ENCODE measurements at regions not wholly inside any gene's neighbourhood (a gene's known extent, or its start where the extent isn't known, plus 50 kb on each side); places are given as distances from the start of the nearest gene placed in this dataset.

GRCh38 chr6:150456466-150456865, 87.7 kb downstream of the IYD start:
- intact Hi-C loops (cut with micrococcal nuclease): no loop called here

- intact Hi-C loops (cut with micrococcal nuclease): no loop called here
These were observed 88.3 kb downstream of the IYD start for GRCh38 chr6:150456902-150457643.

GRCh38 chr6:150458579-150458978, 89.8 kb downstream of the IYD start:
- intact Hi-C loops (cut with micrococcal nuclease): no loop called here

GRCh38 chr6:150463852-150464251, 95.0 kb downstream of the IYD start:
- intact Hi-C loops (cut with micrococcal nuclease): no loop called here

- intact Hi-C loops (cut with micrococcal nuclease): no loop called here
These were observed 96.2 kb downstream of the IYD start for GRCh38 chr6:150464966-150465365.

- intact Hi-C loops (cut with micrococcal nuclease): no loop called here
These were observed 96.8 kb downstream of the IYD start for GRCh38 chr6:150465610-150466009.

- intact Hi-C loops (cut with micrococcal nuclease): no loop called here
These were observed 97.4 kb downstream of the IYD start for GRCh38 chr6:150466196-150466595.

- intact Hi-C loops (cut with micrococcal nuclease): no loop called here
These were observed 101.3 kb downstream of the IYD start for GRCh38 chr6:150470131-150470530.

- intact Hi-C loops (cut with micrococcal nuclease): no loop called here
These were observed 102.3 kb downstream of the IYD start for GRCh38 chr6:150470960-150471665.

- intact Hi-C loops (cut with micrococcal nuclease): no loop called here
These were observed 110.1 kb downstream of the IYD start for GRCh38 chr6:150478656-150479545.

- intact Hi-C loops (cut with micrococcal nuclease): no loop called here
These were observed 114.1 kb downstream of the IYD start for GRCh38 chr6:150482883-150483409.

GRCh38 chr6:150485161-150485958, 114.3 kb upstream of the PLEKHG1 start:
- intact Hi-C loops (cut with micrococcal nuclease): no loop called here

- intact Hi-C loops (cut with micrococcal nuclease): no loop called here
These were observed 113.6 kb upstream of the PLEKHG1 start for GRCh38 chr6:150486048-150486447.

GRCh38 chr6:150490586-150490985, 109.1 kb upstream of the PLEKHG1 start:
- intact Hi-C loops (cut with micrococcal nuclease): loop anchor here (5.0 kb wide), 1 partner anchor 73 kb away; no protein-coding TSS in a partner anchor

- intact Hi-C loops (cut with micrococcal nuclease): loop anchor here (5.0 kb wide), 1 partner anchor 74 kb away; no protein-coding TSS in a partner anchor
These were observed 108.4 kb upstream of the PLEKHG1 start for GRCh38 chr6:150491131-150491810.

- intact Hi-C loops (cut with micrococcal nuclease): loop anchor here (5.0 kb wide), 1 partner anchor 74 kb away; no protein-coding TSS in a partner anchor
These were observed 107.9 kb upstream of the PLEKHG1 start for GRCh38 chr6:150491811-150492172.

- intact Hi-C loops (cut with micrococcal nuclease): loop anchor here (5.0 kb wide), 1 partner anchor 75 kb away; no protein-coding TSS in a partner anchor
These were observed 107.2 kb upstream of the PLEKHG1 start for GRCh38 chr6:150492507-150492906.

- intact Hi-C loops (cut with micrococcal nuclease): loop anchor here (5.0 kb wide), 1 partner anchor 76 kb away; no protein-coding TSS in a partner anchor
These were observed 106.7 kb upstream of the PLEKHG1 start for GRCh38 chr6:150492941-150493340.

GRCh38 chr6:150493552-150493951, 106.1 kb upstream of the PLEKHG1 start:
- intact Hi-C loops (cut with micrococcal nuclease): loop anchor here (5.0 kb wide), 1 partner anchor 76 kb away; no protein-coding TSS in a partner anchor

GRCh38 chr6:150494241-150494640, 105.4 kb upstream of the PLEKHG1 start:
- intact Hi-C loops (cut with micrococcal nuclease): loop anchor here (5.0 kb wide), 1 partner anchor 77 kb away; no protein-coding TSS in a partner anchor
